ENCODE measurements at regions not wholly inside any gene's neighbourhood (a gene's known extent, or its start where the extent isn't known, plus 50 kb on each side); places are given as distances from the start of the nearest gene placed in this dataset.

DNA sequence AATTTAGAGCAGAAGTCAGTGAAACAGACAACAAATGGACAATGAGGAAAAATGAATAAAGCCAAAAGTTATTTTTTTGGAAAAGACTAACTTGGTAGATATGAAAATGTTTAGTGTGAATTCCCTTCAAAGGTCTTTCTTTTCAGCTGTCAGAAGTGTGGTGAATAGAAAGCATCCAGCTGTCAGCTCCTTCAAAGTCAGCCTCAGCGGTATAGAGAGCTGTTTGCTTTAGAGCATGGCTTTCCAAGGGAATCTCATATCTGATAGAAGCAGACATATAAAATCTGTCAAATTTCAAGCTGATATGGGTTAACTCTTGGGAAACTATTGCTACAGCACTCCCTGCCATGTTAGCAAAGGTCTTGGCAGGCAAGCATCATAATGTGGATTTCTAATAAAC lies 309.3 kb downstream of the CASP12 start:
- TF ChIP-seq ATF7 (IDR thresholded peaks at IDR 0.05) (no peak), ZNF766 (CRISPR knock-in tag; conservative IDR thresholded peaks at IDR 0.05) (no peak), TAF7 (tag; IDR thresholded peaks at IDR 0.05) (no peak), SOX6 (IDR thresholded peaks at IDR 0.05) (no peak)
- TF ChIP-seq, protein P1, sequence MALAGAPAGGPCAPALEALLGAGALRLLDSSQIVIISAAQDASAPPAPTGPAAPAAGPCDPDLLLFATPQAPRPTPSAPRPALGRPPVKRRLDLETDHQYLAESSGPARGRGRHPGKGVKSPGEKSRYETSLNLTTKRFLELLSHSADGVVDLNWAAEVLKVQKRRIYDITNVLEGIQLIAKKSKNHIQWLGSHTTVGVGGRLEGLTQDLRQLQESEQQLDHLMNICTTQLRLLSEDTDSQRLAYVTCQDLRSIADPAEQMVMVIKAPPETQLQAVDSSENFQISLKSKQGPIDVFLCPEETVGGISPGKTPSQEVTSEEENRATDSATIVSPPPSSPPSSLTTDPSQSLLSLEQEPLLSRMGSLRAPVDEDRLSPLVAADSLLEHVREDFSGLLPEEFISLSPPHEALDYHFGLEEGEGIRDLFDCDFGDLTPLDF (CRISPR knock-in tag; IDR thresholded peaks at IDR 0.05), result no peak

All from K562 (cell line).